HG02588 (cell line): ENCODE measurements at regions not wholly inside any gene's neighbourhood (a gene's known extent, or its start where the extent isn't known, plus 50 kb on each side); places are given as distances from the start of the nearest gene placed in this dataset.

Source experiments
- ATAC-seq: cut with Tn5 transposase; IDR thresholded peaks from one replicate; pipeline ENCODE4 v1.9.1; 2021; ENCODE audit warnings: mild to moderate bottlenecking, moderate library complexity; ENCODE audit not compliant: unreplicated experiment

DNA sequence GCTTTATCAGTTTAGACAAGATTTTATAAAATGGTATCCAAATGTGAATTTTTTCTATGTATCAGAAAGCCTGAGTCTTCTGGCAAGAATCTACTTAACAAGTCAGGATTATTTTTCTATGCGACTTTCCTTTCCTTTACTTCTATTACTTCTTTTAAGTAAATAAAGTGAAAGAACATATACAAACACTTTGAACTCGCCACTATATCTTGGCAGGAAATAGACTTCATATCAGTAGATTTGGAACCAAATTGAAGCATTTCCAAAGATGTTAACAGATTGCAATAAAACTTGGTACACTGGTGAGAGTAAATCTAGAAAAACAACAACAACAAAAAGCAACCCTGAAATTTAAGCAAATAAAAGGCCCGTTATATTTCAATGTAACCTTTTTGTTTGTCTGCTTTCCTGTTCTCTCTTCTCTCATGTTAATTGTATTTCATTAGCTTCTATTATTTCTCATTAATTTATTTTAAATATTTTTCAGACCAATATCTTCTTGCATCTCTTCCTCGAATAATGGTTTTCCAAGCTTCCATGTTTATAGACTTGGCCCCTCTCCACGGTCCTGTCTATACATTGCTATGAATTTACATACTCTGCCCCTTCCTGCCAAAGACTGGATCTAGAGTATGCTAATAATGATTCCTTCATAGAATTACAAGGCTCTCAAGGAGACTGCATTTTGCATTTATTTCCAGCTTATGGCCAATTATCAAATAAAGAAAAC, 843.6 kb downstream of the ADGRL2 start:
- ATAC-seq = no peak

DNA sequence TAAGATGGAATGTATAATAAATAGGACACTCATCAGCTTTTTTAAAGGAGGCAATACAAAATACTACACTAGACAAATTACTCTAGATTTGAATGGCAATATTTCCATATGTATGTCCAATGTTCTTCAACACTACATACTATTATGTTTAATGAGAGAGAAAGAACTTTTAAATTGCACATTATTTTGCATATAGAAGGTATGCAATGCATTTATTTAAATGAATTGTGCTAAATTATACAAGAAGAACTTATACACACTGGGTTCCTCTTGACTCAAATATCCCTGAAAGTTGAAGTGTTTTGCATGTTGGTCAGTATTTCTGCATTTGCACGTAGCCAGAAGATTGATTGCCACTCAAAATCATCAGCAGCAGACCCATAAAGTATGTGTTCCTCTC, 839.6 kb downstream of the ADGRL2 start:
- ATAC-seq = no peak

DNA sequence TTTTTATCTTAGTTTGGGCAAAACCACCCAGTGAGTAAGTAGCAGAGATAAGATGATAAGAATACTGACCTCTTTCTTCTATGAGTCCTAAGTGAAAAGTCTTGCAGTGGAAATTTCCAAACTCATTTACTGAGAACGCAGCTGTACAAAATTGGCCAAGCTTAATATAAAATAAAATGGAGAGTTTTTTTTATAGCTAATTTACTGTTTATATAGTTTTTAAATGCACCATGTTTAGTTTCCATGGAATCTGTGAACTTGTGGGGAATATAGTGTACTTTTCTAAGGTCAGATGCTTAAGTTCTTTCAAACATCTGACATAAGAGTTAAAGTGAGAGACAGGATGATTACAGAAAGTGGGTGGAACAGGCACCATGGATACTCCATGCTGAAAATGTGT, 833.5 kb downstream of the ADGRL2 start:
- no peak for ATAC-seq

DNA sequence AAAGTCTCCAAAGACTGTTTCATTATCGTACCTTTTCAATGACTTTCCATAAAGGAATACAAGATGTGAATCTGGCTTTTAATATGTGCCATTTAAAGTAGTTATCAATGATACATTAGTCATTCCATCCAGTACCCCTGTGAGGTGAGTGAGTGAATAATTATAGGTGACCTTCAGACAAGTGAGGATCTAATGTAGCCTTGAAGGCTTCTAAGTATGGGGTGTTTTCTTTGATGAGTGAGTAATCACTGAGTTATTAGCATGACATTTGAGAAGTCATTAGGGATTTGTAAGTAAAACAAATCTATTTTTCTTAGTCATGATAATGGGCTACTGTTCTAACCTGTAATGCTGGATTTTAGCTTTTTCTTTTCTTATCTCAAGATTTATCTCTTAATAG, 831.4 kb downstream of the ADGRL2 start:
- ATAC-seq = no peak

DNA sequence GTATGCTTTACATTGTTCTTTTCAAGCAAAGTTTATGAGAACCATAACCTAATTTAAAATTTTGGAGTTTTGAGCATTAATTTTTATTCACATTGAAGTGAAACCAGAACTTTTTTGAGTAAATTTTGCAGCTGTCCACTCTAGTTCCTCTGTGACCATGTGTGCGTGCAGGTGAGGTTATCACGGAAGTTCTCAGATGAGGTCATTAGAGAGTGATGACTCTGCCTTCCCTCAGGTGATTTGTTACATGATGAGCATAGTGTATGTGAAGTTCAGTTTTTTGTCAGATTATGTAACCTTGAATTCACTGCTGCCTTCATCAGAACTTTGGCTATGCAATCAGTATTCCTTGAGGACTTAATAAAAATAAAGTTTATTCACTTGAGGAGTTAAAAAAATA, 828.2 kb downstream of the ADGRL2 start:
- ATAC-seq = no peak

DNA sequence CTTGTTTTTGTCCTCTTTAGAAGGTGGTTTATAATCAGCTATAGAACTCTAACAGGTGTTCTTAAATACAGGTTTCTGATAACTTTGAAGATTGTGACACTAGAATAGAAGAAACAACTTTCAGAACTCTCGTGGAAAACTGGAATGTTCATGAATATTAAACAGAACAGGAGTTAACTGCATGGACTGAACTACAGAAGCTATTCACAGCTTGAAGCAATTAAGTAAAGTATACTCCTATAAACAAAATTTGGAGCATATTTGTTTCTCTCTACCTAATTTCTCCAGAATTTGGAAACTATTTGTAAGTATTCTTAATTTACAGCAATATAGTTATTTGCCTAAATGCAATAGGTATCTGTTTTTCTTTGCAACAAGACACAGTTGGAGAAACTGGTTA, 824.8 kb downstream of the ADGRL2 start:
- no peak for ATAC-seq

DNA sequence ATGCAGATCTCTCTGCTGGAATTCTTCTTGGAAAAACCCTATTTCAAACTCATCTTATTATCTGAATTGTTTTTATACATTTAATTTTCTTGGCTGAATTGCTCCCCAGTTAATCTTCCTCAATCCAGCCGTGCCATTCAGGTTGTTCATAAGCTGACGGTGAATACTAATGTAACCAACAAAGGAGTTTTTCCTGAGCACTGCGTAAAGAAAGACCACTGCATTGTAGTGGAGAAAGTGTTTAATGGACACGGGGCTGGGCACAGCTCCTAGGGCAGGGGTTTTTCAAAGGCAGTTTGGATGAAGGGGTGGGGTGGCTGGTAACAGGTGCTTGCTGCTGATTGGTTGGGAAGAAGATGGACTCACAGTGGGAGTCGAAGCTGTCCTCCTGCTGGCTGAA, 820.3 kb downstream of the ADGRL2 start:
- ATAC-seq = no peak

DNA sequence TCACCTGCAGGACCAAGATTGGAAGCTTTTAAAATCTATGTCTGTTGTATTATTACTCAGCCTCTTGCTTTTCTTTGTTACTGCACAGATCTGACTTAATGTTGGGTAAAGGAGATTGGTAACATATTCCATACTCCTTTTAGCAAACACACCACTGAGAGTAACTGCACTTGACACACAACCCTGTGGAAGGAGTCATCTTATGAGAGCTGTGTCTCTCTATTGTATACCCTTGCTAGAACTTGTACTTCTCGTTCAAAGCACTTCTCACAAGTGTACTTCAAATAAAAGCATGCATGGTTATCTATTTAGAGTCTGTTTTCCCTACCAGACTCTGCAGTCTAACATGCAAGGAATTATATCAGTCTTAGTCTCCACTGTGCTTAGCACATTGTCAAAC, 813.4 kb downstream of the ADGRL2 start:
- ATAC-seq = no peak

DNA sequence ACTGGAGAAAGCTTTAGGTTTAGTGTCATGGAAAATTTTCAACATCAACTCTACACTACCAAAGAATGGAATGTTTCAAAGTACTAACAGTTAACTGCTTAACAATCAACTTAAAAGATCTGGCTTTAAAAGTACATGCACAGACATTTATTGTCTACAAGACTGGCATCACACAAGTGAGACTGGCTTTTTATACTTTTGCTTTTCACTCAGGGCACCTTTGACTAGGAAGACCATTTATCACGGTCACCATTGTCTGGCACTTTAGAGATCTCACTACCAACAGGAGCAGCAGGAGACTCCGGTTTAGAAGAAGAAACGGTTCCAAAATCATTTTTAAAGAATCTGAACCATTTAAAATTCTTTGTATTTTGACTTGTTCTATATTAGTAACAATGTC, 812.3 kb downstream of the ADGRL2 start:
- no peak for ATAC-seq

DNA sequence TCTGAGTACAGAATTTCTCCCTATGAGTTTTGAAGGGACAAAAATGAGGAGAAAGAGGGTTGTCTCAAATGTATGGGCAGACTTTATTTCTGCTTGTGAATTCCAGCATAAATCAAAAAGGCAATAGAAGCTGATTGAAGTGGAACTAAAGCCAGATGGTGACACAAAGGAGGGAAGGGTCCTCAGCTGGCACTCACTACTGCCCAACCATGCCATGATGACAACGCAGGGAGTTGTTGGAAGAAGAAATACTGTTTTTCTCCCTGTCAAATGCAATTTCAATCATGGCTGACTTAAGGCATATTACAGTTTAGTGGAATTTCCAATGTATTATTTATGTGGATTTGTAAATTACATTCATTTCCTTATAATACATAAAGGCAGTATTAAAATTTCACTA, 805.8 kb downstream of the ADGRL2 start:
- no peak for ATAC-seq

DNA sequence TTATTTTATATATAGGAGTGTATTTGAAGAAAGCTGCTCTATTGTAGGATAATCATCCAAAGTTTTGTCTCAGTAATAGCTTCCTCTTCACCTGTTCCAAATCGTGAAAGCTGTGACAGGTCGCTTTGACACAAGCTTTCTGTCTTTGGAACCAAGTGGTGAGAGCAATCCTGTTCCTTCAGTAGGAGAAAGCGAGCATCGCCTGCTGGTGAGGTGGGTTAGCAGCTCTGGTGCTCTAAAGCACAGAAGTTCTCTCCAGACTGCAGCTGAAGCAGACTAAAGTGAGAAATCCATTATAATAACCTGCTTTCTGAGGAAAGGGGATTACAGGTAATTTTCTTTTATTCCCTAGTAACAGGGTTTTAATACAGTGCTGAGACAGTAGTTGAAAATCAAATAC, 803.8 kb downstream of the ADGRL2 start:
- ATAC-seq = no peak

DNA sequence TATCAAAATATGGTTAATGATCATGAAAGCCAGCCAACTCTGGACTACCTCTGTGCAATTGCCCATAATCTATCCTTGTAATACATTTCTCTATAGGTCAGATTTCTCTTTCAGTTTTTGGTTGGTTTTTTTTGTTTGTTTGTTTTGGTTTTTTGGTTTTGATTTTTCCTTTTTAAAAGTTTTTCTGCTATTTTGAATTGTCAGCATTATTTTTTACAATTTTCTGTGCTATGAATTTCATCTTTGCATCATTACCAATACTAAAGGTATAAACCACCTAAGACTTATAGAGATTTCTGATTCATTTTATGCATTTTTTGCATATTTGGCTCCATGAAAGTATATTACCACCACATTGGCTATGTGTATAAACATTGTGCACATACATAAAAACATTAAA, 799.6 kb downstream of the ADGRL2 start:
- ATAC-seq = no peak

DNA sequence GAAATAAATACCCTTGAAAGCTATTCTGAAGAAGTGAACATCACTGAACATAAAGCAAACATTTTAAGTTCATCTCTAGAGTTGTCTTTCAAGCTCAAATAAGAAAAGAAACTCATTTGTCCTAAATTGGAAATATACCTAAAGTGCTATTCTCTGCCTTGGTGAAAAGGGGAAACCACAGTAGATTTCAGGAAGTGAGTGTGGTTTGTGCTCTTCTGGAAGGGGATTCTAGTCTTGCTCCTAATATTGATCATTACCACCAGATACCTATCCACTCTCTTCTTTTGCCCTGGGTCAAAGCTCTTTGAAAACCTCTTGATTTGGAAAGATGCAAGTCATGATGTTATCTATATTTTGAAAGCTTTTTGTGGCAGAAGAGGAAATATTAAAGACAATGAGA, 798.1 kb downstream of the ADGRL2 start:
- ATAC-seq = no peak

DNA sequence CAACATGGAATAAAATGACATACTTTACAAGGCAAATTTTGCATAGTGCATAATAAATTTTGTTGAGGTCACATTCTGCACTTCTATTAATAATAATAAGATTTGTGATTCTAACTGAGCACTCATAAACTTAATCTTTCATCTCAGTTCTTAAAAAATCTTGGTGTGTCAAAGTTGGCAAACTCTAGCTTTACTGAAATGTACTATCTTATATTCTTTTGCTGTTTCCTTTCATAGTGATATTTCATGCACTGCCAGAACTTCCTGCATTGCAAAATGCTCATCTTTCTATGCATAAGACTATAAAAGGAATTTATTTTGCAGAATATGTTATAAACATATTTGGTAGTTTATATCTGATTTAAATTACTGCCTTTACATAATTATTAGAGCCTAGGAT, 797.6 kb downstream of the ADGRL2 start:
- ATAC-seq = no peak

DNA sequence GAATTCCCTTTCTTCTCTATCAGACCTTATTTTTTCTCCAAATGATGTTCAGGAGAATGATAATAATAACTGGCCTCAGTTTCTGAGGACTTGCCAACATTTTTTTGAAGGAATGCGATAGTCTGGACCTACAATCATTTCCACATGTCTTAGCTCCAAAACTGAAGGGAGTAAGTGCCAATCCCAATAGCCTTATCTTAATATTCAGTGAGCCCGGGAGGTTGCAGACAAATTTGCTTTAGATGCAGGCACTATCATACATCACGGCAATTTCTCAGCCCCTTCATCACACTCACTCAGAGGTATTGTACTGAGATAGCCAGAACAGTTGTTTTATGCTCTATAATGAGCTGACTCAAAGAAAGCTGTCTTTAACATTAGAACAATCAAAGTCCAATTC, 796.9 kb downstream of the ADGRL2 start:
- ATAC-seq = no peak

DNA sequence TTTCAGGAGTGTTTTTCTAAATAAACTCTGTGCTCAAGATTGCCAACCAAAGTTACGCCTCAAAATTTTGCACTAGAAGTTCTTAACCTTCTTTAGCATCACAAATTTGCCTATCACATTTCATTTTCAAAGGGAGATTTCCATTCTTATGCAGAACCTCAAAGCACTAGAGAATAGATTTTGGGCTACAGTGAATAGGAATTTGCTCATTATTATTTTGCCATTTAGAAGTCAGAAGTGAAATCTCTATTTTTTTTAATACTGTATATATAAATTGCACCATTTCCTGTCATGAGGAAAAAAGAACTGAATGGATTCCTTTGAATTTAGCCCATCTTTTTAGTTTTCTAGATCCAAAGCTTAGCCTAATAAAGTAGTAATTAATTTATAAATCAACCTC, 796.4 kb downstream of the ADGRL2 start:
- no peak for ATAC-seq

DNA sequence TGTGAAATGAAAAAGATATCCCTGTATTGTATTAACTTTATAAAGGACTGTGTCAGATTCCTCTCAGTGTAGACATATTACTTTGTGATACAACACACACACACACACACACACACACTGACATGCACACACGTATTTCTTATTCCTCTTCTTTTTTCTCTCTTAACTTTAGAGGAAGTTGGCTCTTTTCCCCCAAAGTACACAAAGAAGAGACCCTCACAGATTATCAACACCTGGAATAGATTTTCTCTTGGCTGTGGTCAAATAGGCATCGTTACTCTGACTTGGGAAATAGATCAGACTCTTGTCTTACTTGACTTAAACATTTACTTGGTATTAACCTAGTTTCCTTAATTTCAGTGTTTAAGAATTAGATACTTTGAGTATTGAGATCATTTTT, 792.8 kb downstream of the ADGRL2 start:
- no peak for ATAC-seq

DNA sequence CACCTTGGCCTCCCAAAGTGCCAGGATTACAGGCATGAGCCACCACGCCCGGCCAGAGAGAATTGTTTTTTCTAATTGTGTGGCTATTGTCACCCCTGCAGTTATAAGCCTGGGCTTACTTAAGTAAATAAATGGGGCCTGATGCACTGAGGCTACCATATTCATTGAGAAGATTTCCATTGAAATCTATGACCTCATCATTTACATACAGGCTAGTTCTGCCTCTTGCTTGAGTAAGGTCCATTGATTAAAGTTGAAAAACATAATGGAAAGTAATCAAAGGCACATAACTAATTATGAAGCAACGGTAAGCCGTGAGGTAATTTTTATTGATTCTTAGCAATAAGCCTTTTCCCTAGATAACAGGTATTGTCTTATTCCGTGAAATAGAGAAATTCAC, 788.9 kb downstream of the ADGRL2 start:
- no peak for ATAC-seq

DNA sequence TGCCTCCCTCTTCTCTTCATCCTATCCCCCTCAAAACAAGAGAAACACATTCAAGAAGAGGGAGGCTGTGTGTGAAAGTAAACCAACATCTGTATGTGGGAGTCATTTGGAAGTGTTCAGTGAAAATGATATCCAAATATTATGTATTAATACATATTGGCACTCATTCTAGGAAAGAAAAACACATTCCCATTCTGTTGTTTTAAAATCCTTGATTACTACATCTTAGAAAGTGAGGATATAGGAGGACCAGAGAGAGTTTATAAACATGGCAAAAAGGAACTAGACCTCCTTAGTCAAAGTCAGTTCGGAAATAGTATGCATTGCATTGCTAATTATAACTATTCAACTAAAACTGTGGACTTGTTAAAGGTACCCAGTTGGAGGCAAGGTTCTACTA, 786.6 kb downstream of the ADGRL2 start:
- ATAC-seq = no peak

DNA sequence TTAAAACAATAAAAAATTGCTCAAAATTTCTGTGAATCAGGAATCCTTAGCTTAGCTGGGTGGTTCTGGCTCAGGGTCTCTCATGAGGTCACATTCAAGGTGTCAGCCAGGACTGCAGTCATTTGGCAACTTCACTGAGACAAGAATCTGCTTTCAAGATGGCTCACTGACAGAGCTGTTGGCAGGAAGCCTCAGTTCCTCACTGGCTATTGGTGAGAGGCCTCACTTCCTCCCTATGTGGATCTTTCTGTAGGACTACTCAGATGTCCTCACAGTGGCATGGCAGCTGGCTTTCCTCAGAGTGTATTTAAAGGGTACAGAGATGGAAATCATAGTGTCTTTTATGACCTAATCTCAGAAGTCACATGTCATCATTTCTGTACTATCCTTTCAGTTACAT, 785.7 kb downstream of the ADGRL2 start:
- no peak for ATAC-seq

DNA sequence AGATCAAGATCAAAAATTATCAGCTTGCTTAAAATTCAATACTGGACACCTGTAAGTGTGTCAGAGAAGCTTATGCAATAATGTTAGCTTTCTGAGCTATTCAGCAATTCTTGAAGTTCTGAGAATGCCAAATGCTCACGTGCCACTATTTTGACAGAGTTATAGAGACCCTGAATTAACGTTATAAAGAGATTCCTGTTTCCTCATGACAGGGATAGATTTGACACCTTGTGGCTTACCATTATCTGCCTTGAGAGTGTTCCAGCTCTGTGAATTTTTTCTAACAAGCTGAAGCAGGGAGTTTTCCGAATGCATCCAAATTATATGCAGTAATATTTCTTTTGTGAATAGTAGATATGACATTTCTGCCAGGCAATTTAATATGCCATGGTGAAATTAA, 781.6 kb downstream of the ADGRL2 start:
- ATAC-seq = no peak

DNA sequence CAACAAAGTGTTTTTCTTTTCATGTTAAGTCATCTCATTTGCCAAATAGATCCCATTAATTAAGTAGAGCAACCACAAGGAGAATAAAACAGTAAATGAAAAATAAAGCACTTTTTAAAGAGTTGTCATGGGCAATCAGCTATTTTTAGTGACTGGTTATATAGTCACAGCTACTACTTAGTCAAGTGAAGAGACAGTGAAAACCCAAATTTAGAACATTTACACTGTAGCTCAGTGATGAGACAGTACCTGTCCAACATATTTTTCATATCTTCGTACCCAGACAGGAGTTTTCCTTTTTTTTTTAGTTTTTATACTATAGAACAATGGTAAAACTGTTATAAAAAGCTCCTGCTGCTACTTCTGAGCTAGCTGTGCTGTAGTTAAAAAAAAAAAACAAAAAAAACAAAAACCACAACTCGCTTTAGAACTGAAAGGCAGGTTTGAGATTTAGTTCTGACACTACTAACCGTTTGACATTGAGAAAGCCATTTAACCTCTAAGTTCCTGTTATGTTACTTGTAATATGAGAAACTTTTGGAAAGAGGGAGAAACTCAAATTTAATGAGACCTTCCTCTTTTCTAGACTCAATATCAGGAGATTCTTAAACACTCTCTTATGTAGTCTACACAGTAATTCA, 777.5 kb downstream of the ADGRL2 start:
- ATAC-seq = no peak

DNA sequence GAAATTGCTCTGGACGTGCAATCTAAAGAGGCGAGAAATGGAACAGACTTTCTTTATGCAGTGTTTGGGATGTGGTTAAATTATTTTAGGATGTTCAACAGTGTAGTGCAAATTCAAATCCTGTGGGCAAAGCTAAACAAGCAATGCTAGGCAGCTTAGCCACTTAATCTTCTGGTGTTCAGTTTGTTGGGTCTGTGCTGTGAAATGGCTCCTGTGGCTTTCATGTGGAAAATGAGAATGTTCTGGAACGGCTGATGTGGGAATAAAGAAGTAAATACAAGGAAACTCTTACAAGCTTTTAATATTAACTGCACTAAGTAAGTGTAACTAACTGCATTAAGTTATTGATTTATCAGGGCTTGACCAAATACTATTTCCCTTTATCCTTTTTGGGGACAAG, 766.6 kb downstream of the ADGRL2 start:
- no peak for ATAC-seq
